ENCODE measurements at regions not wholly inside any gene's neighbourhood (a gene's known extent, or its start where the extent isn't known, plus 50 kb on each side); places are given as distances from the start of the nearest gene placed in this dataset.

- intact Hi-C loops (cut with DNase I) = no loop called here
- Histone ChIP-seq H3K27ac (ENCODE audit: low read depth in 2 of 2, low read length in 2 of 2) (no peak overlapping the region), H3K36me3 (ENCODE audit: control insufficient read depth in 2 of 3, insufficient read depth in 3 of 3, low read length in 3 of 3) (no peaks in the 10 kb centered on the region), H3K27me3 (ENCODE audit: control insufficient read depth, insufficient read depth, low read length) (no peaks in the 10 kb centered on the region), H3K9ac (ENCODE audit: low read length in 3 of 3) (no peak overlapping the region), H3K4me1 (ENCODE audit: control insufficient read depth in 2 of 3, insufficient read depth in 2 of 3, low read depth in 1 of 3, low read length in 3 of 3) (no peaks in the 10 kb centered on the region), H3K9me3 (ENCODE audit: control insufficient read depth in 2 of 3, insufficient read depth in 1 of 3, low read length in 3 of 3) (no peaks in the 10 kb centered on the region), H3K4me3 (ENCODE audit: low read length in 3 of 3) (no peak overlapping the region)
- no peak for TF ChIP-seq CTCF (IDR thresholded peaks at IDR 0.05; ENCODE audit: borderline replicate concordance, extremely low read depth, insufficient read depth)
- DNase-seq (no peak), FAIRE-seq (no peak)
These were observed 182.0 kb upstream of the HNRNPA3 start for GRCh38 chr2:177030451-177031105.

GRCh38 chr2:177031438-177032180, 181.0 kb upstream of the HNRNPA3 start:
- Histone ChIP-seq H3K9me3 (ENCODE audit: control insufficient read depth in 2 of 3, insufficient read depth in 1 of 3, low read length in 3 of 3) (no peaks in the 10 kb centered on the region), H3K4me3 (ENCODE audit: low read length in 3 of 3) (no peak overlapping the region), H3K27ac (ENCODE audit: low read depth in 2 of 2, low read length in 2 of 2) (no peak overlapping the region), H3K4me1 (ENCODE audit: control insufficient read depth in 2 of 3, insufficient read depth in 2 of 3, low read depth in 1 of 3, low read length in 3 of 3) (no peaks in the 10 kb centered on the region), H3K27me3 (ENCODE audit: control insufficient read depth, insufficient read depth, low read length) (no peaks in the 10 kb centered on the region), H3K36me3 (ENCODE audit: control insufficient read depth in 2 of 3, insufficient read depth in 3 of 3, low read length in 3 of 3) (no peaks in the 10 kb centered on the region), H3K9ac (ENCODE audit: low read length in 3 of 3) (no peak overlapping the region)
- TF ChIP-seq CTCF (IDR thresholded peaks at IDR 0.05; ENCODE audit: borderline replicate concordance, extremely low read depth, insufficient read depth) = no peak
- intact Hi-C loops (cut with DNase I) = no loop called here
- FAIRE-seq = no peak
- DNase-seq = no peak

- no peak overlapping the region for H3K4me3 ChIP-seq (ENCODE audit: low read length in 3 of 3)
- TF ChIP-seq CTCF (IDR thresholded peaks at IDR 0.05; ENCODE audit: borderline replicate concordance, extremely low read depth, insufficient read depth) = no peak
- DNase-seq (no peak), FAIRE-seq (no peak)
- H3K36me3 ChIP-seq (ENCODE audit: control insufficient read depth in 2 of 3, insufficient read depth in 3 of 3, low read length in 3 of 3) = no peaks in the 10 kb centered on the region
- no peaks in the 10 kb centered on the region for H3K4me1 ChIP-seq (ENCODE audit: control insufficient read depth in 2 of 3, insufficient read depth in 2 of 3, low read depth in 1 of 3, low read length in 3 of 3)
- no peaks in the 10 kb centered on the region for H3K9me3 ChIP-seq (ENCODE audit: control insufficient read depth in 2 of 3, insufficient read depth in 1 of 3, low read length in 3 of 3)
- H3K9ac ChIP-seq (ENCODE audit: low read length in 3 of 3) = no peak overlapping the region
- H3K27ac ChIP-seq (ENCODE audit: low read depth in 2 of 2, low read length in 2 of 2) = no peak overlapping the region
- no peaks in the 10 kb centered on the region for H3K27me3 ChIP-seq (ENCODE audit: control insufficient read depth, insufficient read depth, low read length)
- intact Hi-C loops (cut with DNase I) = no loop called here
These were observed 175.8 kb upstream of the HNRNPA3 start for GRCh38 chr2:177036747-177037146.
